Prostate gland (tissue), 2 donors: ENCODE measurements at regions not wholly inside any gene's neighbourhood (a gene's known extent, or its start where the extent isn't known, plus 50 kb on each side); places are given as distances from the start of the nearest gene placed in this dataset.

Source experiments
- POLR2A ChIP-seq: fragments of 450-650 bp; IDR thresholded peaks from one replicate; pipeline ENCODE4 v1.6.1; 2016; ENCODE audit warnings: antibody characterized with exemption, mild to moderate bottlenecking
- POLR2AphosphoS5 ChIP-seq: sonication (generic); formaldehyde crosslinking; IDR thresholded peaks from one replicate; pipeline ENCODE4 v1.6.1; 2017; ENCODE audit warnings: antibody characterized with exemption
- TF ChIP-seq, protein P1 (sequence below), 4 experiments: fragments of 200-600 bp in 2 of 4; fragments of 450-650 bp in 2 of 4; sonication (generic) in 2 of 4; IDR thresholded peaks; 1 replicate in 3 of 4; 2 replicates in 1 of 4; pipeline ENCODE4 v1.5.1; 2016 to 2019; ENCODE audit warnings: antibody characterized with exemption in 4 of 4, mild to moderate bottlenecking in 2 of 4, moderate library complexity in 2 of 4

DNA sequence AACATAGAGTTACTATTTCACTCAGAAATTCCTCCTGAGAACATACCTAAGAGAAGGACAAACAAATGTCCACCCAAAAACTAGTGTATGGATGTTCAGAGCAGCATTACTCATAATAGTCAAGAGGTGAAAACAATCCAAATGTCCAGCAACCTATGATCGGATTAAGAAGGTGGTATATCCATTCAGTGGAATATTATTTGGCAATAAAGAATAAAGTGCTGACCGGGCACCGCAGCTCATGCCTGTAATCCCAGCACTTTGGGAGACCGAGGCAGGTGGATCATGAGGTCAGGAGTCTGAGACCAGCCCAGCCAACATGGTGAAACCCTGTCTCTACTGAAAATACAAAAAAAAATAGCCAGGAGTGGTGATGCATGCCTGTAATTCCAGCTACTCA, 182.8 kb upstream of the AGAP1 start:
- TF ChIP-seq POLR2A (no peak), POLR2AphosphoS5 (no peak)
- TF ChIP-seq, protein P1, sequence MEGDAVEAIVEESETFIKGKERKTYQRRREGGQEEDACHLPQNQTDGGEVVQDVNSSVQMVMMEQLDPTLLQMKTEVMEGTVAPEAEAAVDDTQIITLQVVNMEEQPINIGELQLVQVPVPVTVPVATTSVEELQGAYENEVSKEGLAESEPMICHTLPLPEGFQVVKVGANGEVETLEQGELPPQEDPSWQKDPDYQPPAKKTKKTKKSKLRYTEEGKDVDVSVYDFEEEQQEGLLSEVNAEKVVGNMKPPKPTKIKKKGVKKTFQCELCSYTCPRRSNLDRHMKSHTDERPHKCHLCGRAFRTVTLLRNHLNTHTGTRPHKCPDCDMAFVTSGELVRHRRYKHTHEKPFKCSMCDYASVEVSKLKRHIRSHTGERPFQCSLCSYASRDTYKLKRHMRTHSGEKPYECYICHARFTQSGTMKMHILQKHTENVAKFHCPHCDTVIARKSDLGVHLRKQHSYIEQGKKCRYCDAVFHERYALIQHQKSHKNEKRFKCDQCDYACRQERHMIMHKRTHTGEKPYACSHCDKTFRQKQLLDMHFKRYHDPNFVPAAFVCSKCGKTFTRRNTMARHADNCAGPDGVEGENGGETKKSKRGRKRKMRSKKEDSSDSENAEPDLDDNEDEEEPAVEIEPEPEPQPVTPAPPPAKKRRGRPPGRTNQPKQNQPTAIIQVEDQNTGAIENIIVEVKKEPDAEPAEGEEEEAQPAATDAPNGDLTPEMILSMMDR (IDR thresholded peaks at IDR 0.05), result no peak
